Liver (tissue), 3 donors: ENCODE measurements at regions not wholly inside any gene's neighbourhood (a gene's known extent, or its start where the extent isn't known, plus 50 kb on each side); places are given as distances from the start of the nearest gene placed in this dataset.

ENCODE experiments used
- FOXA1 ChIP-seq: IDR thresholded peaks from 2 replicates; pipeline ENCODE4 v1.6.1; 2016; ENCODE audit warnings: antibody characterized with exemption
- HNF4A ChIP-seq, 2 donors: conservative IDR thresholded peaks; 2 replicates each; pipeline ENCODE4 v1.6.1; 2016; ENCODE audit warnings: antibody characterized with exemption in 2 of 2, mild to moderate bottlenecking in 2 of 2
- JUND ChIP-seq, 2 donors: IDR thresholded peaks; 2 replicates each; pipeline ENCODE4 v1.6.1; 2016; ENCODE audit warnings: antibody characterized with exemption in 2 of 2
- RAD21 ChIP-seq, 2 donors: IDR thresholded peaks; 2 replicates each; pipeline ENCODE4 v1.6.1; 2016; ENCODE audit warnings: antibody characterized with exemption in 2 of 2, mild to moderate bottlenecking in 2 of 2
- RXRA ChIP-seq, 2 donors: IDR thresholded peaks; 2 replicates each; pipeline ENCODE4 v1.6.1; 2017 to 2018; ENCODE audit warnings: antibody characterized with exemption in 2 of 2, mild to moderate bottlenecking in 1 of 2
- YY1 ChIP-seq: IDR thresholded peaks from 2 replicates; pipeline ENCODE4 v1.6.1; 2016; ENCODE audit warnings: antibody characterized with exemption, mild to moderate bottlenecking
- TF ChIP-seq, protein P1 (sequence below): fragments of 150-350 bp; IDR thresholded peaks from 2 replicates; pipeline ENCODE4 v1.5.1; 2017; ENCODE audit warnings: improper control_type of control experiment, low read depth, low read length; ENCODE audit not compliant: missing input control
- TF ChIP-seq, protein P2 (sequence below): IDR thresholded peaks from 2 replicates; pipeline ENCODE4 v1.6.1; 2016; ENCODE audit warnings: antibody characterized with exemption
- TF ChIP-seq, protein P3 (sequence below): IDR thresholded peaks from 2 replicates; pipeline ENCODE4 v1.6.1; 2016; ENCODE audit warnings: antibody characterized with exemption, mild to moderate bottlenecking
- TF ChIP-seq, protein P4 (sequence below): IDR thresholded peaks from 2 replicates; pipeline ENCODE4 v1.6.1; 2016; ENCODE audit warnings: antibody characterized with exemption
- TF ChIP-seq, protein P5 (sequence below): IDR thresholded peaks from 2 replicates; pipeline ENCODE4 v1.6.1; 2016; ENCODE audit warnings: antibody characterized with exemption
- donor health status: healthy.
- donor health status: healthy.

DNA sequence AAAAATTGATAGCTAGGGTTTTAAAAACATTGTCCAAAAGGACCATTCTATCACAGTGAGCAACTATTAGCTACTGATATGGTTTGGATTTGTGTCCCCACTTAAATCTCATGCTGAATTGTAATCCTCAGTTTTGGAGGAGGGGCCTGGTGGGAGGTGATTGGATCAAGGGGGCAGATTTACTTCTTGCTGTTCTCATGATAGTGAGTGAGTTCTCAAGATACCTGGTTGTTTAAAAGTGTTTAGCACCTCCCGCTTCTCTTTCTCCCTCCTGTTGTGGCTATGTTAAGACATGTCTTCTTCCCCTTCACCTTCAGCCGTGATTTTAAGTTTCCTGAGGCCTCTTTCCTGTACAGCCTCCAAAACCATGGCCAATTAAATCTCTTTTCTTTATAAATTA is 500.4 kb upstream of the POT1 start:
- TF ChIP-seq, protein P1, sequence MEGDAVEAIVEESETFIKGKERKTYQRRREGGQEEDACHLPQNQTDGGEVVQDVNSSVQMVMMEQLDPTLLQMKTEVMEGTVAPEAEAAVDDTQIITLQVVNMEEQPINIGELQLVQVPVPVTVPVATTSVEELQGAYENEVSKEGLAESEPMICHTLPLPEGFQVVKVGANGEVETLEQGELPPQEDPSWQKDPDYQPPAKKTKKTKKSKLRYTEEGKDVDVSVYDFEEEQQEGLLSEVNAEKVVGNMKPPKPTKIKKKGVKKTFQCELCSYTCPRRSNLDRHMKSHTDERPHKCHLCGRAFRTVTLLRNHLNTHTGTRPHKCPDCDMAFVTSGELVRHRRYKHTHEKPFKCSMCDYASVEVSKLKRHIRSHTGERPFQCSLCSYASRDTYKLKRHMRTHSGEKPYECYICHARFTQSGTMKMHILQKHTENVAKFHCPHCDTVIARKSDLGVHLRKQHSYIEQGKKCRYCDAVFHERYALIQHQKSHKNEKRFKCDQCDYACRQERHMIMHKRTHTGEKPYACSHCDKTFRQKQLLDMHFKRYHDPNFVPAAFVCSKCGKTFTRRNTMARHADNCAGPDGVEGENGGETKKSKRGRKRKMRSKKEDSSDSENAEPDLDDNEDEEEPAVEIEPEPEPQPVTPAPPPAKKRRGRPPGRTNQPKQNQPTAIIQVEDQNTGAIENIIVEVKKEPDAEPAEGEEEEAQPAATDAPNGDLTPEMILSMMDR: no peak
- TF ChIP-seq YY1: no peak
- TF ChIP-seq, protein P2, sequence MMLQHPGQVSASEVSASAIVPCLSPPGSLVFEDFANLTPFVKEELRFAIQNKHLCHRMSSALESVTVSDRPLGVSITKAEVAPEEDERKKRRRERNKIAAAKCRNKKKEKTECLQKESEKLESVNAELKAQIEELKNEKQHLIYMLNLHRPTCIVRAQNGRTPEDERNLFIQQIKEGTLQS: no peak
- no peak for TF ChIP-seq JUND (IDR thresholded peaks at IDR 0.05)
- TF ChIP-seq RXRA (IDR thresholded peaks at IDR 0.05): no peak
- TF ChIP-seq, protein P3, sequence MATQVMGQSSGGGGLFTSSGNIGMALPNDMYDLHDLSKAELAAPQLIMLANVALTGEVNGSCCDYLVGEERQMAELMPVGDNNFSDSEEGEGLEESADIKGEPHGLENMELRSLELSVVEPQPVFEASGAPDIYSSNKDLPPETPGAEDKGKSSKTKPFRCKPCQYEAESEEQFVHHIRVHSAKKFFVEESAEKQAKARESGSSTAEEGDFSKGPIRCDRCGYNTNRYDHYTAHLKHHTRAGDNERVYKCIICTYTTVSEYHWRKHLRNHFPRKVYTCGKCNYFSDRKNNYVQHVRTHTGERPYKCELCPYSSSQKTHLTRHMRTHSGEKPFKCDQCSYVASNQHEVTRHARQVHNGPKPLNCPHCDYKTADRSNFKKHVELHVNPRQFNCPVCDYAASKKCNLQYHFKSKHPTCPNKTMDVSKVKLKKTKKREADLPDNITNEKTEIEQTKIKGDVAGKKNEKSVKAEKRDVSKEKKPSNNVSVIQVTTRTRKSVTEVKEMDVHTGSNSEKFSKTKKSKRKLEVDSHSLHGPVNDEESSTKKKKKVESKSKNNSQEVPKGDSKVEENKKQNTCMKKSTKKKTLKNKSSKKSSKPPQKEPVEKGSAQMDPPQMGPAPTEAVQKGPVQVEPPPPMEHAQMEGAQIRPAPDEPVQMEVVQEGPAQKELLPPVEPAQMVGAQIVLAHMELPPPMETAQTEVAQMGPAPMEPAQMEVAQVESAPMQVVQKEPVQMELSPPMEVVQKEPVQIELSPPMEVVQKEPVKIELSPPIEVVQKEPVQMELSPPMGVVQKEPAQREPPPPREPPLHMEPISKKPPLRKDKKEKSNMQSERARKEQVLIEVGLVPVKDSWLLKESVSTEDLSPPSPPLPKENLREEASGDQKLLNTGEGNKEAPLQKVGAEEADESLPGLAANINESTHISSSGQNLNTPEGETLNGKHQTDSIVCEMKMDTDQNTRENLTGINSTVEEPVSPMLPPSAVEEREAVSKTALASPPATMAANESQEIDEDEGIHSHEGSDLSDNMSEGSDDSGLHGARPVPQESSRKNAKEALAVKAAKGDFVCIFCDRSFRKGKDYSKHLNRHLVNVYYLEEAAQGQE: no peak
- TF ChIP-seq, protein P4, sequence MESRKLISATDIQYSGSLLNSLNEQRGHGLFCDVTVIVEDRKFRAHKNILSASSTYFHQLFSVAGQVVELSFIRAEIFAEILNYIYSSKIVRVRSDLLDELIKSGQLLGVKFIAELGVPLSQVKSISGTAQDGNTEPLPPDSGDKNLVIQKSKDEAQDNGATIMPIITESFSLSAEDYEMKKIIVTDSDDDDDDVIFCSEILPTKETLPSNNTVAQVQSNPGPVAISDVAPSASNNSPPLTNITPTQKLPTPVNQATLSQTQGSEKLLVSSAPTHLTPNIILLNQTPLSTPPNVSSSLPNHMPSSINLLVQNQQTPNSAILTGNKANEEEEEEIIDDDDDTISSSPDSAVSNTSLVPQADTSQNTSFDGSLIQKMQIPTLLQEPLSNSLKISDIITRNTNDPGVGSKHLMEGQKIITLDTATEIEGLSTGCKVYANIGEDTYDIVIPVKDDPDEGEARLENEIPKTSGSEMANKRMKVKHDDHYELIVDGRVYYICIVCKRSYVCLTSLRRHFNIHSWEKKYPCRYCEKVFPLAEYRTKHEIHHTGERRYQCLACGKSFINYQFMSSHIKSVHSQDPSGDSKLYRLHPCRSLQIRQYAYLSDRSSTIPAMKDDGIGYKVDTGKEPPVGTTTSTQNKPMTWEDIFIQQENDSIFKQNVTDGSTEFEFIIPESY: no peak
- no peak for TF ChIP-seq RAD21 (IDR thresholded peaks at IDR 0.05)
- TF ChIP-seq, protein P5, sequence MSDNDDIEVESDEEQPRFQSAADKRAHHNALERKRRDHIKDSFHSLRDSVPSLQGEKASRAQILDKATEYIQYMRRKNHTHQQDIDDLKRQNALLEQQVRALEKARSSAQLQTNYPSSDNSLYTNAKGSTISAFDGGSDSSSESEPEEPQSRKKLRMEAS: no peak
- TF ChIP-seq HNF4A (conservative IDR thresholded peaks at IDR 0.05): no peak
- TF ChIP-seq FOXA1: no peak
